Tibial nerve (tissue), 3 donors: ENCODE measurements at regions not wholly inside any gene's neighbourhood (a gene's known extent, or its start where the extent isn't known, plus 50 kb on each side); places are given as distances from the start of the nearest gene placed in this dataset.

Experiments
- POLR2A ChIP-seq, 2 donors: fragments of 450-650 bp; IDR thresholded peaks; one replicate each; pipeline ENCODE4 v1.6.1; 2017; ENCODE audit warnings: antibody characterized with exemption in 2 of 2, mild to moderate bottlenecking in 2 of 2, moderate library complexity in 2 of 2
- TF ChIP-seq, protein P1 (sequence below), 5 experiments: fragments of 200-600 bp in 3 of 5; fragments of 450-650 bp in 2 of 5; sonication (generic) in 3 of 5; IDR thresholded peaks; one replicate each; pipeline ENCODE4 v1.5.1; 2016 to 2019; ENCODE audit warnings: antibody characterized with exemption in 5 of 5, mild to moderate bottlenecking in 3 of 5, moderate library complexity in 2 of 5

- TF ChIP-seq, protein P1, sequence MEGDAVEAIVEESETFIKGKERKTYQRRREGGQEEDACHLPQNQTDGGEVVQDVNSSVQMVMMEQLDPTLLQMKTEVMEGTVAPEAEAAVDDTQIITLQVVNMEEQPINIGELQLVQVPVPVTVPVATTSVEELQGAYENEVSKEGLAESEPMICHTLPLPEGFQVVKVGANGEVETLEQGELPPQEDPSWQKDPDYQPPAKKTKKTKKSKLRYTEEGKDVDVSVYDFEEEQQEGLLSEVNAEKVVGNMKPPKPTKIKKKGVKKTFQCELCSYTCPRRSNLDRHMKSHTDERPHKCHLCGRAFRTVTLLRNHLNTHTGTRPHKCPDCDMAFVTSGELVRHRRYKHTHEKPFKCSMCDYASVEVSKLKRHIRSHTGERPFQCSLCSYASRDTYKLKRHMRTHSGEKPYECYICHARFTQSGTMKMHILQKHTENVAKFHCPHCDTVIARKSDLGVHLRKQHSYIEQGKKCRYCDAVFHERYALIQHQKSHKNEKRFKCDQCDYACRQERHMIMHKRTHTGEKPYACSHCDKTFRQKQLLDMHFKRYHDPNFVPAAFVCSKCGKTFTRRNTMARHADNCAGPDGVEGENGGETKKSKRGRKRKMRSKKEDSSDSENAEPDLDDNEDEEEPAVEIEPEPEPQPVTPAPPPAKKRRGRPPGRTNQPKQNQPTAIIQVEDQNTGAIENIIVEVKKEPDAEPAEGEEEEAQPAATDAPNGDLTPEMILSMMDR (IDR thresholded peaks at IDR 0.05), result no peak
- no peak for TF ChIP-seq POLR2A (IDR thresholded peaks at IDR 0.05)
These were observed 102.1 kb upstream of the SSBP2 start for GRCh38 chr5:81853030-81853357.
